ENCODE measurements at regions not wholly inside any gene's neighbourhood (a gene's known extent, or its start where the extent isn't known, plus 50 kb on each side); places are given as distances from the start of the nearest gene placed in this dataset.

DNA sequence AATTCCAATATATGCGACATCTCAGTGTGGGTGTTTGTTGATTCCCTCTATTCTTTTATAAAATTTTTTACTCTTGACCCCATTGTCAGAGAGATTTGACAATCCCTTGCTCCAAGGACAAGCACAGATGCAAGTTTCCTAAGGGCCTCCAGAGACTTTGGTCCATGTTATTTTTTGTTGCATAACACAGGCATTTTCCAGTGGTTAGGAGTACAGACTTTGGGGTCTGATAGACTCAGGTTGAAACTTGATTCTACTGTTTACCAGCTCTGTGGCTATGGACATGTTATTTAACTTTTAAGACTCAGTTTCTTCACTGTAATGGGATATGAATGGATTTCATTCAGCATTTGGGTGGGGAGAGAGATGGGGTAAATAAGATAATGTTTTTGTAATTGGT lies 361.3 kb downstream of the ENC1 start:
- DNase-seq, result no peak

GRCh38 chr5:74277418-74277817 lies 363.1 kb downstream of the ENC1 start:
- DNase-seq, result no peak

- no peak for DNase-seq
Observed at GRCh38 chr5:74275171-74275992, 365.1 kb downstream of the ENC1 start.

- DNase-seq, result no peak
Observed at GRCh38 chr5:74274326-74274725, 366.2 kb downstream of the ENC1 start.

DNA sequence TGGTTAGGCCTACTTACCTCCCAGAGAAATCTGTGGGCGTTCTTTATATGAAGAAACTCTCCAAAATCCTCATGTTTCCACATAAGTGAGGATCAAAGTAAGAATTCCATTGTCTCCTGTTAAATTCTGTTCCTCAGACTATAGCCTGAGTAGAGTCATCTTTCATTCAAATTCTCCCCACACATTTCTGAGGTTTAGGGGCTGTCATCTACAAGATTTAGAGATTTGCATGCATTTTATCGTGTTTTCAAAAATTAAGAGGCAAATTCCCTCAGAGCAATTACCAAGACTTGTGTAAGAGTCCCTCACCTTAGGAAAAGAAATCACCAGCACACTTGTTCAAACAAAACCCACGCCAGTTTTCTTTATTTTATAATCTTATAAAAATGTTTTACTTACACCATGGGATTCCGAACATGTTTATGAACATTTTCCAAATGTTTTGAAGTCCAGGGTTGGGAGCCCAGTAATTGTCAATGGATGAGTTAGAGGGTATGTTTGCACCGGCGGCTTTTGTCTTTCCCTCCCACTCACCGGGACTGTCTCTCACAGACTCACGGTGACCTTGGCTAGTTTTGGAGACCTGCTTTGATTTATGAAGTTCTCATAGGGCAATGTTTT lies 367.6 kb downstream of the ENC1 start:
- DNase-seq, result no peak

- no peak for DNase-seq
Observed at GRCh38 chr5:74272024-74272775, 368.3 kb downstream of the ENC1 start.

GRCh38 chr5:74268297-74268696 lies 372.2 kb downstream of the ENC1 start:
- DNase-seq, result no peak

GRCh38 chr5:74266836-74267235 lies 373.7 kb downstream of the ENC1 start:
- no peak for DNase-seq

- no peak for DNase-seq
Observed at GRCh38 chr5:74266132-74266531, 374.4 kb downstream of the ENC1 start.

DNA sequence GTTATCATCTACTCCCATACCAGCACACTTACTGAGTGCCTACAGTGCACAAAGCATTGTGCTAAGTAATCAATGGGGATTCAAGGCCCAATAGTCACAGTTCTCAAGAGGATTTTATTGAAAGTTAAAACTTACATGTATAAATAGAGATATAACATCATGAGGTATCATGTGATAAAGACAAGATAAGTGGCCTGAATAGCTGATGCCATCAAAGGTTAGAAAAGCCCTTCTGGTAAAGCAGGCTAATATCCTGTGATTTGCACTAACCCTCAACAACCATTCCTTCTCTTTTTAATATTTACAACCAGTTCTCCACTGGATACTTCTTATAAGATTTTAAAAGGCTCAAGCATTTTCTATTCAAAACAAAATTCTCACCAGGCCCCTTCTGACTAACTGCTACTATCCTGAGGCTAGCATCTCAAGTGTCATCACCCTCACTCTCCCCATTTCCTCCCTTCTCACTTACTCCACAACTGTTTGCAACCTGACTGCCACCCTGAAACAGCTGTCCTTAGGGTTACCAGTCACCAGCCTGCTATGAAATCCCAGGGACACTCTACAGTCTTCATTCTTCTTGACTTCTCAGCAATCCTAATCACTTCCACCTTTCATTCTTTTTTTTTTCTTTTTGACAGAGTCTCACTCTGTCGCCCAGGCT lies 377.9 kb downstream of the ENC1 start:
- DNase-seq, result no peak

- no peak for DNase-seq
Observed at GRCh38 chr5:74261866-74262265, 378.7 kb downstream of the ENC1 start.

- DNase-seq, result no peak
Observed at GRCh38 chr5:74261421-74261820, 379.1 kb downstream of the ENC1 start.

GRCh38 chr5:74259572-74259971 lies 381.0 kb downstream of the ENC1 start:
- DNase-seq, result no peak

GRCh38 chr5:74258314-74258665 lies 382.2 kb downstream of the ENC1 start:
- DNase-seq, result no peak

DNA sequence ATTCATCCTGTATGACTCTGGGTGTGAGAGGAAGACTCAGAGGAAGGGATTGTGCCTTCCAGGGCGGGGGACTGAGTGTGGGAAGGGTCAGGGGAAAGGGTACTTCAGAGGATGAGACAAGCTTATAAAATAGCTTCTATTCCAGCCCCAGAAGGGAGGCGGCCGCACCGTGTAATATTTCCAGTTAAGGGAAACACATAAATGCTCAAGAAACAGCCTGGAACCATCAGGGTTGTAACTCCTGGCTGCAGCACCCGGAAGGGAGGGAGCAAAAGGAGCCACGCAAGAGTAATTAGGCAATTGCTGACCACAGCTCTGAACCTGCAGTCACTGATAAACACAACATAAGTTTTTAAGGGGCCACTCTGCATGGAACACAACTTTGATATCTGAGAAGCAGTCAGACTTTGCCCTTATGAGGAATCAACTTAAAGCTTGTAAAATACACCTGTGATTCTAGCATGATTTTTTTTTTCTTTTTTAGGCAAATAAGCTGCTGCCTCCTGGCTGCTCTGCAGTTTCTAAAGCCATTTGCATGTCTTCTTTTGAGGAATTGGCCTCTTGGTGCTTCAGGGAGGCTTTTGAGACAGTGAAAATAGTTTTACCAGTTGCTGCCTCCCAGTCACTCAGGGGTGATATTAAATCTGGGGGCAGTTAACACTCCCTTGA lies 382.7 kb downstream of the ENC1 start:
- no peak for DNase-seq

DNA sequence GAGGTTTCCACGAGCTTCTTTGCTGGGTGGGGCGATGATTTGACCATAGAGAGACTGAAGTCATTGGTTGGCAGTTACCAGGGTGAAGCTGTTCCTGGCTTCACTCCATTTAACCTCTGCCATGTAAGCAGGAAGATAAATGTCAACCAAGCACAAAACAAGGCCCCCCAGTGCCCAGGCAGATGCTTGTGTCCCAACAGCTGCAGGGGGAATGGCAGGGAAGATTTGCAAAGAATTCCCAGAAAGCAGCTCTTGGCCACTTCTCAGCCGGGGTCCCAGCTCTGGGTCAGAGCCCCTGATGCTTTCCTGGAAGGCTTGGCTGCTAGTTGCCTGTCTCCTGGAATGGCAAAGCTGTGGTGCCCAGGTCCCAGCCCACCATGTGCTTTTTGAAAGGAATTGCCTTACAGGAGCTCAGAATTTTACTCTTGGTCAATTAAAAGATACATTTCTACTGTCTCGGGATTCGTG lies 383.4 kb downstream of the ENC1 start:
- DNase-seq, result no peak

DNA sequence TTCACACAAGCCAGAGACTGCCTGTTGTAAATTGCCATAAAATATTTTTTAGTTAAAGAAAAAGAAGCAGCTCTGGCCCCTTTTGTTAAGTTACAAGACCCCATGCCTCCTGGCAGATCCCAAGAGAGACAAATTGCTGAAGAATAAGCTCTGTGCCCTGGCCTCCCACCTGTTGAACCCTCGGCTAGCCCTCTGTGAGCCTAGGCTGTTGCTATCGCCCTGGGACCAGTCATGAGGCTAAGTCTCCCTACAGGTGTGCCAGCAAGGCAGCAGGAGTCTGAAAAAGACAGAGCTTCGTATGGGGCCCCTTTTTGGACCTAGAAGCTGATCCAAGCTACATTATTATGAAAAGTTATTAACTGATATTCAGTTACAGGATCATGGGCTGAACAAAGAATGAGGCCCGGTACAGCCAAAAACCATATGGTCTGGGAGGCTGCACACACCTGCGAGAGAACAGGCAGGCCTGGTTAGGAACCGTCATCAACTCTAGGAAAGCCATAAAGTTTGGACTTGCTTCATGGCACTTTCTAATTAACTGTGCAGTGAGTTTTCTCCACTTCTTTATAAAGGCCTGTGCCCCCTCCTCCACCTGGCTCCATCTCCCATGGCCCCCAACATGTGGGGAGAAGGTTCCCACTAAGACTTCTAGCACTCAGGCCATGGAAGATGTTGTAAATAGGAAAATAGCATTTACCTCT lies 384.7 kb downstream of the ENC1 start:
- DNase-seq, result no peak

DNA sequence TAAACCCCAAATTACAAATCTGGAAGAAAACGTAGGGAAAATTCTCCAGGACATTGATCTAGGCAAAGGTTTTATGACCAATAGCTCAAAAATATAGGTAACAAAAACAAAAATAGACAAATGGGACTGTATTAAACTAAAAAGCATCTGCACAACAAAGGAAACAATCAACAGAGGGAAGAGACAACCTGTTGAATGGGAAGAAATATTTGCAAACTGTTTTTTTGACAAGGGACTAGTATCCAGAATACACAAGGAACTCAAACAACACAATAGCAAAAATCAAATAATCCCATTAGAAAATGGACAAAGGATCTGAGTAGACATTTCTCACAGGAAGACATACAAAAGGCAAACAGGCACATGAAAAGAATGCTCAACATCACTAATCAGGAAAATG lies 386.3 kb downstream of the ENC1 start:
- DNase-seq, result no peak

DNA sequence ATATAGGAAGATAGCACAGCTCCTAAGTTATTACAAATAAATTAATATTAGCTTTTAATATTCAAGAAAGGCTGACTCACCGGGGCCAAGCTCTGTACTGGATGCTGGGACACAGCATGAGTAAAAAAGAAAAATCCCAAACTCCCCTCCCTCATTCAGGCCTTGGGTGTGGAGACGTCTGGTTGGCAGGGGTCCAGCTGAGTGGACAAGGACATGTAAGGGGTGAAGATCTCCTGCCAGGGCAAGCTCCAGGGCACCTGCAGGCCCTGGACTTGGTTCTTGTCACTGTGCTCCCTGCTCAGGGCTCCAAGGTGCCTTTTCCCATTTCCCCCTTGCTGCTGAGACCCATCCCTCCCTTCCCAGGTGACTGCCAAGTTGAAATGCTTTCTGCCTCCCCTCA lies 388.5 kb downstream of the ENC1 start:
- no peak for DNase-seq

DNA sequence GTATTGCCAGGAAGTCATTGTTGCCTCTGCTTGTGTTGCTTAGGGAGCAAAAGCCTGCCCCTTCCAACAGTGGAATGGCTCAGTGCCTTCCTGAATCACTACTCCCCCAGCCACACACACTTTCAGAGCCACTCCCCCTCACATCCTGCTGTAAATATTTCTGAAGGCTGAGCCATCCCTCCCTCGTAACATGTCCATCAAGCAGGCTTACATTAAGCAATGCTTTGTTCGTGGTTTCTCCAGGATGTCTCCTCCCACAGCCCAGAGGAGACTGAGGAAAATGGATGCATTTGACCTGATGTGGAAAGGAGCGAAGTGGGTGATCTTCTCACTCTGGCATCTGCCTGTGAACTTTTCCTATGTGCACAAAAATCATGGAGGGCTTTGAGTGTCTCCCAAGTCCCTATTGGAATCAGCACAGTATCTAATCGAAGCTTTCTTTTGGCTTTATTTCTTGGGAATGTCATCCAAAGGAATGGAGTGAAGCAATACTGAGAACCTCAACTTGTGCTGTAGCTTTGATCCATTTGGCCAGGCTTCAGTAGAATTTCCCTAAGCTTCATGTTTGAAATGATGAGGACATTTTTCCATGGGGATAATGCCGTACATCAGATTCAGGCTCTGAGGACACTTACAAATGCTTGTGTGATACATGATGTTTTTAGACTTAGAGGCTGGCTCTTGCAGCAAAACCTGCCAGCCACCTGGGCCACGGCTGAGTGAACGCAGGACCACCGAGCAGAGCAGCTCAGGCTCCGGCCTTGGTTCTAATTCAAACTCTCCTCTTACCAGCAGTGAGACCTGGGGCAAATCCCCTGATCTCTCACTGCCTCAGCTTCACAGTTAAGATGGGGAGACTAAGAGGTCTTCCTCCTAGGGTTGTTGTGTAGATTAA lies 389.1 kb downstream of the ENC1 start:
- no peak for DNase-seq
